ENCODE measurements at regions not wholly inside any gene's neighbourhood (a gene's known extent, or its start where the extent isn't known, plus 50 kb on each side); places are given as distances from the start of the nearest gene placed in this dataset.

DNA sequence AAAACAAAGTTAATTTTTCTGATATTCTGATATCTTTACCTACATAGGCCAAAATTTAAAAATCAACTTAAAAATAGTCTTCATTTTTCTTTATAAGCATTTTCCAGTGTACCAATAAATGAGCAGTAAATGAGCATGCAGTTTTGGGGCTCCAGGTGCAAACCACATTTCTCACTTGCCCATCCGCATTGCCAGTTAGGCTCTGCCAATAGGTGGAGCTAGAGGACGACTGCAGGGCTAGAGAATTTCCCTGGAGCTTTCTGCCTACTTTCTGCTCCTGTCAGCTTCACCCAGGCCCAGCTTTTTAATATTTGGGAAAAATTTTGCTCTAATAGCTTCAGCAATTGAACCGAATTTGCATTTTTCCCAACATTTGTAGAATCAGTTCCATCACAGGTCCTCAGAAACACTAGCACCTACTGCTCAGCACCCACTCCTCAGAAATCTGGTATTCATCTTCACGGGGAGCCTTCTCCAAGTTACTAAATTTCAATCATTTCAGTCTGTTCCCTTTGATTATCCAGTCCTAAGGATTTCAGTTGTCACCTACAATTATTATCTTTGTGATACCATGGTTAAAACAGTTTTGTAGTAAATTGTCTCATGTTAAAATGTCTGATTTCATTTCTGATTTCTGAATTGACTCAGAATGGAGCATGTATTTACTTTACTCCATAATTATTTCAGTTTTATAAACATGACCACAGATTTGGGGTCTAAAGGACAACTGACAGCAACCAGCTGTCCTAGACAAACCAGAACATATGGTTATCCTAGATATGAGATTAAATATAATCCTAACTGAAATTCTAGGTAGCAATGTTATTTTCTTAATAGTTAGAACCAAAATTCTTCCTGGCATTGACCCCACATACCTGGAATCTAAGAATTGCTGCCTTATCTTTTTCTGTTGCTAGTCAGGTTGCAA is 104.6 kb upstream of the FAM174A start:
- TF ChIP-seq, protein P1, sequence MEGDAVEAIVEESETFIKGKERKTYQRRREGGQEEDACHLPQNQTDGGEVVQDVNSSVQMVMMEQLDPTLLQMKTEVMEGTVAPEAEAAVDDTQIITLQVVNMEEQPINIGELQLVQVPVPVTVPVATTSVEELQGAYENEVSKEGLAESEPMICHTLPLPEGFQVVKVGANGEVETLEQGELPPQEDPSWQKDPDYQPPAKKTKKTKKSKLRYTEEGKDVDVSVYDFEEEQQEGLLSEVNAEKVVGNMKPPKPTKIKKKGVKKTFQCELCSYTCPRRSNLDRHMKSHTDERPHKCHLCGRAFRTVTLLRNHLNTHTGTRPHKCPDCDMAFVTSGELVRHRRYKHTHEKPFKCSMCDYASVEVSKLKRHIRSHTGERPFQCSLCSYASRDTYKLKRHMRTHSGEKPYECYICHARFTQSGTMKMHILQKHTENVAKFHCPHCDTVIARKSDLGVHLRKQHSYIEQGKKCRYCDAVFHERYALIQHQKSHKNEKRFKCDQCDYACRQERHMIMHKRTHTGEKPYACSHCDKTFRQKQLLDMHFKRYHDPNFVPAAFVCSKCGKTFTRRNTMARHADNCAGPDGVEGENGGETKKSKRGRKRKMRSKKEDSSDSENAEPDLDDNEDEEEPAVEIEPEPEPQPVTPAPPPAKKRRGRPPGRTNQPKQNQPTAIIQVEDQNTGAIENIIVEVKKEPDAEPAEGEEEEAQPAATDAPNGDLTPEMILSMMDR (conservative IDR thresholded peaks at IDR 0.05) = peak; percentile 98
- no peak for TF ChIP-seq ZFX (IDR thresholded peaks at IDR 0.05)

Measured in C4-2B (cell line).